ENCODE measurements at regions not wholly inside any gene's neighbourhood (a gene's known extent, or its start where the extent isn't known, plus 50 kb on each side); places are given as distances from the start of the nearest gene placed in this dataset.
A peak's percentile ranks its signal among the peaks of the same experiment; 100 is the strongest.

DNA sequence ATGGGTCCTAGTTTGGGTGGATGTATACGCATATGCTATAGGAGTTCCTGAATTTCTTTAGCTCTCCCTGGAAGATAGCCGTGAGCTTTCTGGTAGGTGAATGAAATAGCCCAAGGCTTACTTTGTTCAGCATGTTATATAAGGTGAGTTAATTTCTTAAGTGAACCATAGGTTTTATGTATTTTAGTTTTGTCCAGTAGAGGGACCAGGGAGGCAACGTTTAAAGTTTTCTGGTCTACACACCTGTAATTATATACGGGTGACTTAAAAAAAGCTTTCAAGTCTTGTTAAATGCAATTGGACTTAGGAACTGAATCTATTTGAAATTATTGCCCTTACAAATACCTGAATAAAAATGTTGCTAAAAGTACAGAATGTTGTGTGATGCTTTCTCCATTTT lies 402.5 kb upstream of the DDX18 start:
- CTCF ChIA-PET = interaction anchor here (0.6 to 1.7 kb wide), 5 partner anchors 22 to 374 kb away, joined by 3 to 4 read pairs (median 3); no protein-coding TSS in a partner anchor
- BruUV-seq (replicated peaks) = no TSS peak
- POLR2A ChIA-PET = no interaction called here
- Mint-ChIP-seq H3K36me3 (ENCODE audit: insufficient read depth, unreplicated experiment) (no peaks in the 10 kb centered on the region), H3K27me3 (ENCODE audit: insufficient read depth, unreplicated experiment) (no peaks in the 10 kb centered on the region), H3K27ac (ENCODE audit: low read depth, unreplicated experiment) (no peak overlapping the region), H3K4me3 (ENCODE audit: unreplicated experiment) (no peak overlapping the region), H3K4me1 (ENCODE audit: insufficient read depth, unreplicated experiment) (peaks cover 6% of the 10 kb centered on the region), H3K9me3 (ENCODE audit: unreplicated experiment) (peaks cover 22% of the 10 kb centered on the region)
- peak; percentile 11 for DNase-seq (ENCODE audit: unreplicated experiment)
- TF ChIP-seq, protein P1, sequence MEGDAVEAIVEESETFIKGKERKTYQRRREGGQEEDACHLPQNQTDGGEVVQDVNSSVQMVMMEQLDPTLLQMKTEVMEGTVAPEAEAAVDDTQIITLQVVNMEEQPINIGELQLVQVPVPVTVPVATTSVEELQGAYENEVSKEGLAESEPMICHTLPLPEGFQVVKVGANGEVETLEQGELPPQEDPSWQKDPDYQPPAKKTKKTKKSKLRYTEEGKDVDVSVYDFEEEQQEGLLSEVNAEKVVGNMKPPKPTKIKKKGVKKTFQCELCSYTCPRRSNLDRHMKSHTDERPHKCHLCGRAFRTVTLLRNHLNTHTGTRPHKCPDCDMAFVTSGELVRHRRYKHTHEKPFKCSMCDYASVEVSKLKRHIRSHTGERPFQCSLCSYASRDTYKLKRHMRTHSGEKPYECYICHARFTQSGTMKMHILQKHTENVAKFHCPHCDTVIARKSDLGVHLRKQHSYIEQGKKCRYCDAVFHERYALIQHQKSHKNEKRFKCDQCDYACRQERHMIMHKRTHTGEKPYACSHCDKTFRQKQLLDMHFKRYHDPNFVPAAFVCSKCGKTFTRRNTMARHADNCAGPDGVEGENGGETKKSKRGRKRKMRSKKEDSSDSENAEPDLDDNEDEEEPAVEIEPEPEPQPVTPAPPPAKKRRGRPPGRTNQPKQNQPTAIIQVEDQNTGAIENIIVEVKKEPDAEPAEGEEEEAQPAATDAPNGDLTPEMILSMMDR (IDR thresholded peaks at IDR 0.05; ENCODE audit: unreplicated experiment) = no peak
- intact Hi-C loops (cut with micrococcal nuclease) = no loop called here

DNA sequence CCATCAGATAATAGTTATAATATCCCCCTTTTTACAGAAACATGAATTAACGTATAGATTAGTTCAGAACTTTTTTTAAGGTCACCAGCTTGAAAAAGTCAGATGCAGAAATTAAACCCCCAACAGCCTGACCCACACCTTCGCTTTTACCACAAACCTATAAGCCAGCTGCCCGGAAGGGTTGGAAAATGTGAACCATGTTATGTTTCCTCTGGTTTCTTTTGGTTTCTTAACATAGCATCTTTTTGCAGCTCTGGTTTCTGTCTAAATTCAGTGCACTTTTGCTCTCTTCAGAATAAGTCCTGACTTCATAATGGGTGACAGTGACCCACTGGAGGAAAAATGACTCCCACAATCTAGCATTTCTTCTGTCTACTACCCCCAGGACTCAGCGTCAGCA lies 381.7 kb upstream of the DDX18 start:
- BruUV-seq (replicated peaks) = no TSS peak
- POLR2A ChIA-PET = no interaction called here

DNA sequence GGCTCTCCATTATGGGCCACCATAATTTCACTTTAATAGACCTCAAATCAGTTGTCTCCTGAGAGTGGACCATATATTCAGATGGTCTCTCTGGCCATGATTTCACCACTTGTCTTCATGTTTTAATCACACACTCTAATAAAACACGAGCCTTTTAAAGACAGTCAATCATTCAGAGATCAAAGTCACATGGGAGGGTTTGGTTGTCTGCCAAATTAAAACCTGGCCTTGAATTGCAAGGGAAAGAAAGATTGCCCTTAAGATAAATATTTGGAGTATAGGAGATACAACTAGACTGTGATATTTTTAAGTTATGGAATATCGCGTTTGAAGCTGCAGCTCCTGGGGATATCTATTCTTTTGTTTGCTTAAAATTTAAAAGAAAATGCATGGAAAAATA lies 377.8 kb upstream of the DDX18 start:
- POLR2A ChIA-PET = no interaction called here
- peaks cover 8% of the 10 kb centered on the region for H3K9me3 Mint-ChIP-seq (ENCODE audit: unreplicated experiment)
- peaks cover 4% of the 10 kb centered on the region for H3K36me3 Mint-ChIP-seq (ENCODE audit: insufficient read depth, unreplicated experiment)
- no peak overlapping the region for H3K4me3 Mint-ChIP-seq (ENCODE audit: unreplicated experiment)
- H3K4me1 Mint-ChIP-seq (ENCODE audit: insufficient read depth, unreplicated experiment) = no peaks in the 10 kb centered on the region
- no peak overlapping the region for H3K27ac Mint-ChIP-seq (ENCODE audit: low read depth, unreplicated experiment)
- H3K27me3 Mint-ChIP-seq (ENCODE audit: insufficient read depth, unreplicated experiment) = no peaks in the 10 kb centered on the region
- CTCF ChIA-PET = no interaction called here
- intact Hi-C loops (cut with micrococcal nuclease) = no loop called here
- BruUV-seq (replicated peaks) = no TSS peak
- no peak for DNase-seq (ENCODE audit: unreplicated experiment)
- TF ChIP-seq, protein P1 (IDR thresholded peaks at IDR 0.05; ENCODE audit: unreplicated experiment) = no peak

More for the DNA sequence above, 381.7 kb upstream of the DDX18 start:
- CTCF ChIA-PET = no interaction called here
- TF ChIP-seq, protein P1 (IDR thresholded peaks at IDR 0.05; ENCODE audit: unreplicated experiment) = no peak
- Mint-ChIP-seq H3K27me3 (ENCODE audit: insufficient read depth, unreplicated experiment) (no peaks in the 10 kb centered on the region), H3K36me3 (ENCODE audit: insufficient read depth, unreplicated experiment) (peaks cover 4% of the 10 kb centered on the region), H3K9me3 (ENCODE audit: unreplicated experiment) (peaks cover 8% of the 10 kb centered on the region), H3K27ac (ENCODE audit: low read depth, unreplicated experiment) (no peak overlapping the region), H3K4me3 (ENCODE audit: unreplicated experiment) (no peak overlapping the region), H3K4me1 (ENCODE audit: insufficient read depth, unreplicated experiment) (no peaks in the 10 kb centered on the region)
- intact Hi-C loops (cut with micrococcal nuclease) = no loop called here
- no peak for DNase-seq (ENCODE audit: unreplicated experiment)

DNA sequence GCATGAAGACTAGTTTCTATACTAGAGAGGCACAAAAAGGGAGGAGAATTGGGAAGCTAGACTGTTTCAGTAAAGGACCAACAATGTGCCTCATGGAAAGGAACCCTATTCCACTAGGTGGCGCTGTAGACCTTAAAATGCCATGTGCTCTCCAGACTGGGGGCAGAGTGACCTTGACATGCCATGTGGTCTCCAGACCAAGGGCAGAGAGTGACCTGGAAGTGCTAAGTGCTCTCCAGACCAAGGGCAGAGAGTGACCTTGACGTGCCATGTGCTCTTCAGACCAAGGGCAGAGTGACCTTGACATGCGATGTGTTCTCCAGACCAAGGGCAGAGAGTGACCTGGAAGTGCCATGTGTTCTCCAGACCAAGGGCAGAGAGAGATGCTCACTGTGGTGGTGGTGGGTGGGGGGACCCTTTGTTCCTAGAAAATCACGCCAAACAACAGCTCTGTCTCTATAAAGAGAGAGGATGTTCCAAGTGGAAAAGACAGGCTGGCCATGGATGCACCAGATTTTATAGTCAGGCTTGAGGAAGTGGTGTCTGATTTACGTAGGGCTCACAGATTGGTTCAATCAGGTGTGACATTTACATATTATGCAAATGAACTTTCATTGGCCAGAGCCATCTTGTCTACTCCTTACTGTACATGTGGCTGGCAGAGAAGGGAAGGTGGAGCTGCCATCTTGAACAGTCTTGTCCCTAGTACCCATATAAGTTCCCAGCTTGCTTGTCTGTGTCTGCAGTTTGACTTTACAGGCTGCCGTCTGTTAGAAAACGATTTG lies 344.0 kb upstream of the DDX18 start:
- TF ChIP-seq, protein P1 (IDR thresholded peaks at IDR 0.05; ENCODE audit: unreplicated experiment) = peak; percentile 43
- intact Hi-C loops (cut with micrococcal nuclease) = loop anchor here (1.0 kb wide), 1 partner anchor 302 kb away; no protein-coding TSS in a partner anchor
- CTCF ChIA-PET = interaction anchor here (0.6 to 2.2 kb wide), 32 partner anchors 10 to 1121 kb away, joined by 3 to 39 read pairs (median 3); partner anchors contain the start of gene DDX18
- Mint-ChIP-seq H3K27ac (ENCODE audit: low read depth, unreplicated experiment) (no peak overlapping the region), H3K27me3 (ENCODE audit: insufficient read depth, unreplicated experiment) (no peaks in the 10 kb centered on the region), H3K9me3 (ENCODE audit: unreplicated experiment) (peaks cover 9% of the 10 kb centered on the region), H3K4me3 (ENCODE audit: unreplicated experiment) (no peak overlapping the region), H3K4me1 (ENCODE audit: insufficient read depth, unreplicated experiment) (no peaks in the 10 kb centered on the region), H3K36me3 (ENCODE audit: insufficient read depth, unreplicated experiment) (no peaks in the 10 kb centered on the region)
- POLR2A ChIA-PET = no interaction called here
- peak; percentile 61 for DNase-seq (ENCODE audit: unreplicated experiment)
- BruUV-seq (replicated peaks) = no TSS peak
